ENCODE measurements at regions not wholly inside any gene's neighbourhood (a gene's known extent, or its start where the extent isn't known, plus 50 kb on each side); places are given as distances from the start of the nearest gene placed in this dataset.
A peak's percentile ranks its signal among the peaks of the same experiment; 100 is the strongest.

GRCh38 chr18:30889519-30890301 lies 152.8 kb downstream of the DSC3 start:
- no peaks in the 10 kb centered on the region for H3K4me1 ChIP-seq (ENCODE audit: low read depth)
- intact Hi-C loops (cut with DNase I, micrococcal nuclease), result no loop called here
- no peaks in the 10 kb centered on the region for H3K9me3 ChIP-seq
- TF ChIP-seq, protein P1, sequence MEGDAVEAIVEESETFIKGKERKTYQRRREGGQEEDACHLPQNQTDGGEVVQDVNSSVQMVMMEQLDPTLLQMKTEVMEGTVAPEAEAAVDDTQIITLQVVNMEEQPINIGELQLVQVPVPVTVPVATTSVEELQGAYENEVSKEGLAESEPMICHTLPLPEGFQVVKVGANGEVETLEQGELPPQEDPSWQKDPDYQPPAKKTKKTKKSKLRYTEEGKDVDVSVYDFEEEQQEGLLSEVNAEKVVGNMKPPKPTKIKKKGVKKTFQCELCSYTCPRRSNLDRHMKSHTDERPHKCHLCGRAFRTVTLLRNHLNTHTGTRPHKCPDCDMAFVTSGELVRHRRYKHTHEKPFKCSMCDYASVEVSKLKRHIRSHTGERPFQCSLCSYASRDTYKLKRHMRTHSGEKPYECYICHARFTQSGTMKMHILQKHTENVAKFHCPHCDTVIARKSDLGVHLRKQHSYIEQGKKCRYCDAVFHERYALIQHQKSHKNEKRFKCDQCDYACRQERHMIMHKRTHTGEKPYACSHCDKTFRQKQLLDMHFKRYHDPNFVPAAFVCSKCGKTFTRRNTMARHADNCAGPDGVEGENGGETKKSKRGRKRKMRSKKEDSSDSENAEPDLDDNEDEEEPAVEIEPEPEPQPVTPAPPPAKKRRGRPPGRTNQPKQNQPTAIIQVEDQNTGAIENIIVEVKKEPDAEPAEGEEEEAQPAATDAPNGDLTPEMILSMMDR (IDR thresholded peaks at IDR 0.05), result no peak
- no peak overlapping the region for H3K4me3 ChIP-seq
- no peaks in the 10 kb centered on the region for H3K36me3 ChIP-seq (ENCODE audit: low read depth)
- no peak for ATAC-seq
- DNase-seq, result peak in 1 of 3 donors; percentile 5

GRCh38 chr18:30888344-30888743 lies 154.2 kb downstream of the DSC3 start:
- Histone ChIP-seq H3K9me3 (no peaks in the 10 kb centered on the region), H3K4me1 (ENCODE audit: low read depth) (no peaks in the 10 kb centered on the region), H3K36me3 (ENCODE audit: low read depth) (no peaks in the 10 kb centered on the region), H3K4me3 (no peak overlapping the region)
- no peak for ATAC-seq
- intact Hi-C loops (cut with DNase I, micrococcal nuclease), result no loop called here
- DNase-seq, result no peak
- TF ChIP-seq, protein P1 (IDR thresholded peaks at IDR 0.05), result no peak

DNA sequence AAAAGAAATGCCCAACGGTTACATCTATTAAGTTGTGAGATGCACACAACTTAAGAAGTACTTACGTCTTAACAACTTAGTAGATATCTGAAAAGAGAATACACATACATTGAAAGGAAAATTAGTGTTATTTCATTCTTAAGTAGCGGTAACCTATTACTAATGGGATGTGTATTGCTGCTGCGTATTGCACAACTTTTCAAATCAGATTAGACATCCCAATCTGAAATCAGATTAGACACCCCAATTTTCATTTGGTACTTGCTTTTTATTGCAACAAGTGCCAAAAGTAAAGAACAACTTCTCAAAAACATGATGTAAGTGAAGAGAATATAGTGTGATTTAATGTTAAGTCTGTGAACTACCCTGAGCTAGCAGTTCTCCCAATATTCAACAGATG lies 155.5 kb downstream of the DSC3 start:
- Histone ChIP-seq H3K4me3 (no peak overlapping the region), H3K4me1 (ENCODE audit: low read depth) (no peaks in the 10 kb centered on the region), H3K9me3 (no peaks in the 10 kb centered on the region), H3K36me3 (ENCODE audit: low read depth) (no peaks in the 10 kb centered on the region)
- TF ChIP-seq, protein P1 (IDR thresholded peaks at IDR 0.05), result no peak
- no peak for ATAC-seq
- no peak for DNase-seq
- intact Hi-C loops (cut with DNase I, micrococcal nuclease), result no loop called here

GRCh38 chr18:30870466-30870865 lies 172.1 kb downstream of the DSC3 start:
- no peaks in the 10 kb centered on the region for H3K9me3 ChIP-seq
- H3K4me3 ChIP-seq, result no peak overlapping the region
- DNase-seq (no peak), ATAC-seq (no peak)
- TF ChIP-seq, protein P1 (IDR thresholded peaks at IDR 0.05), result no peak
- intact Hi-C loops (cut with DNase I, micrococcal nuclease), result no loop called here
- no peaks in the 10 kb centered on the region for H3K4me1 ChIP-seq (ENCODE audit: low read depth)
- H3K36me3 ChIP-seq (ENCODE audit: low read depth), result no peaks in the 10 kb centered on the region

DNA sequence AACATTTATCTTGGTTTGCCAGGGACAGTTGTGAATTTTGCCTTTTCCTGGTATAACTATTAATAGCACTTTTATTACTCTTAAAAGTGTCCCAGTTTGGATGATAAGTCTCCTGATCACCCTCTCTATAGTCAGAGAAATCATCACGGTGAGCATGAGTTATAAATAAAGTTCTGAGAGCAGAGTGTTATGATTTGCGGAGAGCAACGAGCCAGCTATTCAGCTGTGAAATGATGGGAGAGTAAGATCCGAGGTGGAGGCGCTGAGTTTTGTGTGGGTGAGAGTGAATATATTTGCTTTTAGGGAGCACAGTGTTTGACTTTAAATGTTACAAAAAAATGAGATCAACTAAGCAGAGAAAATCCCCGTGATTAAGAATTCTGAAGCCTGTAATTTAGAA lies 179.6 kb downstream of the DSC3 start:
- TF ChIP-seq, protein P1 (IDR thresholded peaks at IDR 0.05), result no peak
- ATAC-seq (no peak), DNase-seq (no peak)
- Histone ChIP-seq H3K36me3 (ENCODE audit: low read depth) (no peaks in the 10 kb centered on the region), H3K4me1 (ENCODE audit: low read depth) (no peaks in the 10 kb centered on the region), H3K9me3 (no peaks in the 10 kb centered on the region), H3K4me3 (no peak overlapping the region)
- intact Hi-C loops (cut with DNase I, micrococcal nuclease), result no loop called here

All from mucosa of descending colon (tissue), 3 donors.